ENCODE measurements at regions not wholly inside any gene's neighbourhood (a gene's known extent, or its start where the extent isn't known, plus 50 kb on each side); places are given as distances from the start of the nearest gene placed in this dataset.

GRCh38 chr4:189463734-189464133 lies 476.9 kb upstream of the FRG1 start:
- TF ChIP-seq CTCF (IDR thresholded peaks at IDR 0.05) (no peak), POLR2AphosphoS5 (IDR thresholded peaks at IDR 0.05; ENCODE audit: insufficient read depth in 1 of 2, low read depth in 1 of 2) (no peak), POLR2A (IDR thresholded peaks at IDR 0.05) (no peak)
